NCI-H226 (cell line): ENCODE measurements at regions not wholly inside any gene's neighbourhood (a gene's known extent, or its start where the extent isn't known, plus 50 kb on each side); places are given as distances from the start of the nearest gene placed in this dataset.

Source experiments
- DNase-seq: peaks from one replicate; pipeline ENCODE4 v3.0.0-alpha.2; 2015

DNA sequence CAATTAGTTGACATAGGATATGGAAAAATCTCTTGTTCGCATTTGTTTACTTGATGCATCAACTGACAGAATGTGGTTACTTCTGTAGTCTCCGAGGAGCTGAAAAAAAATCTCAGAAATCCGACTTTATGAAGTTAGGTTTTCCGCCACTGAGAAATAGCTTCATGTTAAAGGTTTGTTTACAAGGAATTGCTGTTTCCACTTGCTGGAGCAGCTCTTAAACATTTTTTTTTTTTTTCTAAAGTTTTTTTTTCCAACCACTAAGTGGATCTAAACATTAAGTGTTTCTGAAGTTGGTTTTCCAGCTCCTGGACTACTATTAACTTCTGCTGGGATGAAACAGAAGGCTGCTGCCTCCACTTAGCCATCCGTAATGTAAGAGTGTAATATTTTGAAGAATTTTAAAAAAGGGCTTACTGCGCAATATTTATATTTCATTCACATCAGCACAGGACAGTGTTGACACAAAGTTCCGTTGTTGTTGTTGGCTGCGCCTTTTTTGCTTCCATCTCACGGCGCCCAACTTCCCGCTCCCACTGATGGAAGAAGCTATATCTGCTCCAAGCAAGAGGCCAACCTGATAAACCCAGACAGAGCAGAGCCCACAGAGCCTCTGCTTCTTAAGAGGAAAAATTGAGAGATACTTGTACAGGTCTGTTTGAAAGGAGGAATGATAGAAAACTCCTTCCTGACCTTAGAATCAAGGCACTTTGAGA, 167.7 kb upstream of the KCNJ16 start:
- DNase-seq, result no peak

DNA sequence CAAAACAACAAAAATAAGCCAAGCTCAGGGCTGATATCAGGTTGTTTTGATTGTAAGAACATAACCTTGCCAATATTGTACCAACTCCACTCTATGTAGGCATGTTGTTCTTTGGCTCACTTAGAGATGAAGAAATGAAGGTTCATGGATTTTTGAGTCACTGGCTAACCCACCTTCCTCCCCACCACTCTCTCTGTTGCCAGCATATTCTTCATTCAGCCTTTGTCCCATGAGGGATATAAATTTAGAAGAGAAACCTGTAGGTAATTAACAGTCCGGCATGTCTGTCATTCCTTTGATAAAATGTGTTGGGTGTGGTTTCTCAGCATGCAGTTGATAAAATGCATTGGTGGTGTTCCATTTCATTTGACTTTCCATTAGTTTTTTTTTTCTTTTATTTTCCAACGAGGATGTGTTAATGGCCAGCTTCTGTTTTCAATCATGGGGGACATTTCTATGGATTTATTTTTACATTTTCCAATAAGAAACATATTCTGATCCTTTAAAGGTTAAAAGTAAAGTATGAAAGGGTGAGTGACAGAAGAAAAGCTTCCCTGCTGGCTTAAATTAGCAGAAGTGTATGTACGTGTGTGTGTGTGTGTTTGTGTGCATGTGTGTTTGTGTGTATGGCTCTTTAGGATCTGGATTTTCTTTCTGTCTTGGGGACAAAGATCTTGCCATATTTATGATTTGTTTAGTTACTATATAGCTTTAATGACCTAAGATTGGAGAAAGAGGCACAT, 166.2 kb upstream of the KCNJ16 start:
- no peak for DNase-seq

DNA sequence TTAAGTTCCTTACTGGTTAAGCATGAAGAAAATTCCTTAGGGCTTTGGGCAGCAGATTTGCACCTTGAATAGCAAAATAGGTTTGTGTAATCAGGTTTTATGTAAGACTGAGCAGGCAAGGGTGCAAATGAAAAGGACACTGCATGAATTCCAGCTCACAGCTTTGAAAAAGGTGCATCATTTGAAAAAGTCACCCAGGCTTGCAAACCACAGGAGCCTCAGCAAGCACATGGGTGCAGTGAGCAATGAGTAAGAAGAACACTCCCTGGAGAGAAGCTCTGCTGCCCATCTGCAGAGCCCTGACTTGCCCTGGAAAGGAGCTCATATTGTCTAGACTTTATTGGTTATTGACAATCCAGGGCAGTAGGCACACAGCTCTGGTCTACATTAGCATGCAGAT, 165.6 kb upstream of the KCNJ16 start:
- DNase-seq, result no peak

GRCh38 chr17:69912805-69913204, 162.2 kb upstream of the KCNJ16 start:
- DNase-seq, result no peak

GRCh38 chr17:69913216-69913615, 161.8 kb upstream of the KCNJ16 start:
- DNase-seq, result no peak

GRCh38 chr17:69913616-69914015, 161.4 kb upstream of the KCNJ16 start:
- DNase-seq, result no peak

DNA sequence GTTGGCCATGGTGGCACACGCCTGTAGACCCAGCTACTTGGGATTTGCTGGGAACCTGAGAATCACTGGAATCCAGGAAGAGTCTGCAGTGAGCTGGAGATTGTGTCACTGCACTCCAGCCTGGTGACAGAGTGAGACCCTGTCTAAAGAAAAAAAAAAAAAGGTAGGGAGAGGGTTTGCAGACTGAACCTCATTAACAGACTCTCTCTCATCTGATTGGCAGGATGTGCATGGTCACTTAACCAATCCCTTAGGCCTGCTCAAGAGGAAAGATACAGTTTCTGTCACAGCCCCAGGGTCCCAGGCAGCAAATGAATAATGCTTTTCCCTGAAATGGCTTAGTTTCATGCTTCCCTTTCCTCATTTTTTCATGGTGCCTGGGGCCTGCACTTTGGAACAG, 160.5 kb upstream of the KCNJ16 start:
- no peak for DNase-seq

- DNase-seq, result no peak
Measured at GRCh38 chr17:69916761-69917160, 158.3 kb upstream of the KCNJ16 start.

DNA sequence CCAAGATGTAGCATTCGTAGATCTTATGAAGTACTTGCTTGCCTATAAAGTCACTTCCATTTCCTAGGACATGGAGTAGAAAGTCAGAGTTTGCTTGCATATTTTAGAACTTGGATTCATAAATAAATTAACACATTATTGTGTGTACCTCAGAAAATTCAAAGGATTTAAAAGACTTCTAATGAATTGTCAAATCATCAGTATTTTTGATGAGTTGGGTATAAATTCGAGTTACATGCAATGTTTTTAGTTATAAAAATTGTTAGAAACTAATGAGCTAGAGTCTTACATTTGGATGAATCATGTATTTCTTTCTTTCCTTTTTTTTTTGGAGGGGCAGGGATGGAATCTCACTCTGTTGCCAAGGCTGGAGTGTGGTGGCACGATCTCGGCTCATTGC, 156.9 kb upstream of the KCNJ16 start:
- no peak for DNase-seq

DNA sequence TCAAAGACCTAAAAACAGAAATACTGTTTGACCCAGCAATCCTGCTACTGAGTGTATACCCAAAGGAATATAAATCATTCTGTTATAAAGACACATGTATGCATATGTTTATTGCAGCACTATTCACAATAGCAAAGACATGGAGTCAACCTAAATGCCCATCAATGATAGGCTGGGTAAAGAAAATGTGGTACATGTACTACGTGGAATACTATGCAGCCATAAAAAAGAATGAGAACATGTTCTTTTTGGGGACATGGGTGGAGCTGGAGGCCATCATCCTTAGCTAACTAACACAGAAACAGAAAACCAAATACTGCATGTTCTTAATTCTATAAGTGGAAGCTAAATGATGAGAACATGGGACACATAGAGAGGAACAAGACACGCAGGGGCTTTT, 155.2 kb upstream of the KCNJ16 start:
- DNase-seq, result no peak

- DNase-seq, result no peak
Measured at GRCh38 chr17:69921046-69921445, 154.0 kb upstream of the KCNJ16 start.

DNA sequence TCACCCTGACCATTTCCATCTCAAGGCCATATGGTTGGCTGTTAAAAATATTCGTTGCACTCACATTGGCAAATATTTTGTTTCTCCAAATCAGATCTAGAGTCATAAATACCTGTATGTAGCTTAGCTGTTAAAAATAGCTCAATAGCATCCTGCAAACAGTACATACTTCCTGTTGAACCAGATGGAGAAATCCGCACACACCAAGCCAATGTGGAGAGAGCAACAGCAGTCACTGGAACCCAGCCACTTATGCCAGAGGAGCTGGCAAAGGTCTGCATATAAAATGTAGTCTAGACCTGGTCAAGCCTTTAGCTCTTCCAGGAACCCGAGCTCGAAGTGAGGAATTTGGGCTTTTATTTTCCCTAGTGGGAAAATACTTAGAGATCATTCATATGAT, 146.4 kb upstream of the KCNJ16 start:
- DNase-seq, result no peak

DNA sequence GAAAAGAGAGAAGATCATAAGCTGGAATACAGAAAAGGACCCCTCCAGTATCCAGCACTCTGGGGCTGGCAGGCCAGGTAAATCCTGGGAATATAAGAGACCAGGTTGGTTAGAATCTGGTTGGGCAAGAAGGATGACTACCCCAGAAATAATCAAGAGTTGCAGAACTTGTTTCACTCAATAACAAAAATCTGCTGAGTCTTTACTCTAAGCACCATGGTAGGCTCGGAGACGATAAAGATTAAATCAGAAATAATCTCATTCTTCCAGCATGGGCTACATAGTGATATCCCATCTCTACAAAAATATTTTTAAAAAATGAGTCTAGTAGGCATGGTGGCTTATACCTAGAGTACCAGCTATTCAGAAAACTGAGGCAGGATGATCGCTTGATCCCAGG, 138.0 kb upstream of the KCNJ16 start:
- no peak for DNase-seq

DNA sequence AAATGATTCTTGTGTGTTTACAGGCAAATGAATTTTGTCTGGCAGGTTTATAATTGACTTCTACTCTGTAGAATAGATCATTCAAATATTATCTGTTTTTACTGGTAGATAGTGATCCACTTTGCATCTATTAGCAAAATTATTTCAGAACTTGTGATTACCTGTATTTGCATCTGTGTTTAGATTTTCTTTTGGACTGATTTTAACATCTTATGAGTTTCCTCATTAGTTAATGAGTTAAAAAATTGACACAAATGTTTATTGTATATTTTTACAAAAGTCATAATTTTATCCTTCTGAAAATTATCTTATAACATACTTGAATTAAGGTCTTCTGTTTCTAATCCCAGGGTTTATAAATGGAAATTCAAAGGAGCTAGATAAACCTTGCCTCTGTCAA, 132.0 kb upstream of the KCNJ16 start:
- no peak for DNase-seq

GRCh38 chr17:69944406-69944805, 130.6 kb upstream of the KCNJ16 start:
- DNase-seq, result no peak

- DNase-seq, result no peak
Measured at GRCh38 chr17:69945698-69946185, 129.3 kb upstream of the KCNJ16 start.

- DNase-seq, result no peak
Measured at GRCh38 chr17:69947027-69947759, 127.8 kb upstream of the KCNJ16 start.

- no peak for DNase-seq
Measured at GRCh38 chr17:69948406-69948805, 126.6 kb upstream of the KCNJ16 start.

GRCh38 chr17:69949496-69949895, 125.5 kb upstream of the KCNJ16 start:
- DNase-seq, result no peak

GRCh38 chr17:69949973-69950695, 124.9 kb upstream of the KCNJ16 start:
- no peak for DNase-seq

- DNase-seq, result no peak
Measured at GRCh38 chr17:69950701-69951418, 124.2 kb upstream of the KCNJ16 start.

DNA sequence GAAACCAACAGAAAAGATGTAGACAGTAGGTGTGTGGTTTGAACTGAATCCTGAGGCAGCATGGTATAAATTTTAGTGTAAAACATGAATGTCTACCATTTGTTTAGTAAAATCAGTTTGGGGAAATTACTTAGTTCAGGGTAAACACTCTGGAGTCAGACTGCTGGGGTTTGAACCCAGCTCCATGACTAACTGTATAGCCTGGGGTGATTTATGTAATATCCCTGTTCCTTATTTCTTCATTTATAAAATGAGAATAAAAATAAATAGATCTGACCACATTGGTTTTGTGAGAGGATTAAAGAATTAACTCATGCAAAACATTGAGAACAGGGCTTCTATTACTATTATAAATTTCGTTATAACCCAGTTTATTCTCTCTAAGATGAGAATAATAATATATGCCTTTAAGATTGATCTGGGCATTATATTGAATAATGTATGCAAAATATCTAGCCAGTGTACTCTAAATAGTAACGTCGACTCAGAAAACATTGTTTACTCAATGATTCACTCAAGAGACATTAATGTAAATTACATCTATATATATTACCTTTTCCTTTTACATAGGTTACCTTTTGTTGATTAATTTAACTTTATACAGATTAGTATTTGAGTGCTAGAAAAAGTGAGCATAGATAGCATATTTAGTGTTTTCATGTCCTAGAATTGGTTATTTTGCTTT, 120.6 kb upstream of the KCNJ16 start:
- no peak for DNase-seq
